DMS 273 (cell line): ENCODE measurements at regions not wholly inside any gene's neighbourhood (a gene's known extent, or its start where the extent isn't known, plus 50 kb on each side); places are given as distances from the start of the nearest gene placed in this dataset.

Experiments
- DNase-seq: peaks from one replicate; lab custom pipeline; 2025; ENCODE audit not compliant: unreplicated experiment; lab: John Stamatoyannopoulos, UW

DNA sequence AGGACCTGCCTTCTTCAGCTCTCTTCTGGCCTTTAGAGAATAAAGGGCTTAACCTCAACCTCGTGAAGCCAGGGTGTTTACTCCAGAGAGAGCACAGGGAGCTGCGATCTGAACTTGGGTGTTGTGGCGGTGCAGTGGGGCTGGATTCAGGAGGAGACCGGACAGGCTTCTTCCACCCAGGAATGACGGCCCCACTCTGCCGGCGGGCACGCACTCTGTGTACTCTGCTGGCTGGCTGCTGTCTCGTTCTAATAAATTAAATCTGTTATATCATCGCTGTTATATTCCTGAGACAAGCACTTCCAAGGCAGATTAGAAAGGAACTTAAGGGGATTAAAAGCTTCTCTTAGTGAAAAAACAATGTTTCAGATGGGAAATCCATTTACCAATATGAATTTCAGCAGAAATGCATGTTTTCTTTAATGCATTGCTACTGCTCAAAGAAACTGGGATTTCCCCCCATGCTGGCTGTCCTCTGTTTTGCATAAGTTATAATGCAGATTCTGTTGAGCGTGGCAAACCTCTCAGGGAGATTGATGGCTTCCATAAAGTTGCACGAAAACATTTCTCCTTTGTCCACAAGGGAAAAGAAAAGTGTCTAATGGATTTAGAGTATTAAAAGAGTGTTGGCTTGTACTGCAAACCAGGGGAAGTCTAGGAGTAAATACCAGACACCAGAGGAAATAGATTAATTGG is 168.6 kb upstream of the IRX3 start:
- no peak for DNase-seq

DNA sequence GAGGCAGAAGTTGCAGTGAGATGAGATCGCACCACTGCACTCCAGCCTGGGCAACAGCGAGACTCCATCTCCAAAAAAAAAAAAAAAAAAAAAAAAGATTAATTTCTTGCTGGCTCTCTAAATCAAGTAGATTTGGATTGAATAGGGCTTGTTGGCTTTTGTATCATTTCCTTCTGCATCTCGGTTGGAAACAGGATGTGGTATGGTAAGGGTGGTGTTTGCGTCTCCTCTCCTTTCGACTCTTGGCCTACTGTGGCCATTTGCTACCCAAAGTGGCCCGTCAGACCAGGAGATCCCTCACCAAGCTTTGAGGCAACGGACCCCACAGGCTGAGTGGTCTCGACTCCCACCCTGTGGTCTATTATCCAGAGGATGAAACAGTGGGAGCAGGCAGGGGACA is 168.0 kb upstream of the IRX3 start:
- no peak for DNase-seq

DNA sequence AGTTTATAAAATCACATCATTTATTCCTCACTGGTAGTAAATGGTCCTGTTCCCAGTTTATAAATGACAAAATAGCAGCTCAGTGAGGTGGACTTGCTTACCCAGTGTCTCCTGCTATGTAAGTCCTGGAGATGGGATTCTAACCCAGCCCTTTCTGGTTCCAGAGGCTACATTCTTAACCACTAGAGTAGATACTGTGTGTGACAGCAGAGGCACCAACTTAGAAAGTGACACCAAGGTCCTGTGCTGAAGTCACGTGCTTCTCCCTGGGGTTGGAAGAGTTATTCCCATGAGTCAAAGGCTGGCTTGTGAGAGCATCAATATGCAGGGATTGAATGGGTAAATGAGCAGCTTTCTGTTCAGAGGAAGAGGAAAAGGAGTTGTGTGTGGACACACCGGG is 167.3 kb upstream of the IRX3 start:
- no peak for DNase-seq

DNA sequence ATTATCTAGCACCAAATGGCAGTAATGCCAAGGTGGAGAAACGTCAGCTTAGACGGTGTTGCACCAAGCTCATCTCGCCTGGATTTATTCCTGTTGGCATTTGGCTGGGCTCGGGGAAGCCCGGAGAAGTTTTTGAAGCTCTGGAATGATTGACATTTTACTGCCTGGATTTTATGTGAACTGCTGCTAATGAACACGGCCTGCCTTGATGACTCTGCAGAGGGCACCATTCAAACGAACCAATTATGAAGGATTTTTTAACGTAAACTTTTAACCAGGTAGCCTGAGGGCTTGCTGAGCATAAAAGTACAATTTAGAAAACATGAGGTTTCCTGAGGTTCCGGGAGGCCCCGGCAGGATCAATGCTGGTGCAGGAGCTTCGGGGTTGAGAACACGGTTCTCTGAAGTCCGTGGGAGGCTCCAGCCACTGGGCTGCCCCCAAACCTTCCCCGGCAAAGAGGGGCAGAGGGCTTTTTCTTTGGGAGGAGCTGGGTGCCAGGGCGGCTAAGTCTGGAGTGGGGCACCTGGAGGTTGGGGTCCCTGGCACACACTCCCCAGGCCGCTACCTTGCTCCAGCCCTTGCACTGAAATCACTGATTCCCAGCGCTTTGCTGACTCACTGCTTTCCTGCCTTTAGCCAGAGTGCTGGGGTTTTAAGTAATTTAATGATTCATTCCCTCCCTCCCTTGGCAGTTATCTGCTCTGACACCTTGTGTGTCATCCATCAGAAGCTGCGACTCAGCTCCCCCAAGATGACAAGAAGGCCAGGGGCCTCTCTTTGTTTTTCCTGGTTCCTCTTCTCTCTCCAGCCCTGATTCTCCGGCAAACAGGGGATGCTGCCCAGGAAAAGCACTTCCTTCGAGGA is 161.2 kb upstream of the IRX3 start:
- no peak for DNase-seq

DNA sequence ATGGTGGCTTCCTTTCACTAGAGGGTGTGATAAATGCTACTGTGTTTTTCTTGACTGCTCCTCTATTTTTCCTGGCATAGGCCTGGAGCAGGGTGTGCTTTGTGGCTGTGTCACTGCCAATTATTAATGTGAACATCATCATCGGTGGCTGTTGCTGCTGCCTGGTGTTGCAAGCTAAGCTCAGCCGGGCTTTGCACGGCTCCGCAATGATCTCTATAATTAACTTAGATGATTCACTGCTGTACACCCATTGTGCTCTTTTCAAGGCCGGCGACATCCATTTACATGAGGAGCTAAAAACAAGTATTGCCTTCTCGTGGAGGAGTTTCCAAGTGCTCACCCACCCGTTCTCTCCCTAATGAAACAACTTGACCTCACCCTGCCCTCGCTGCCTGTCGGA is 160.1 kb upstream of the IRX3 start:
- DNase-seq = no peak

DNA sequence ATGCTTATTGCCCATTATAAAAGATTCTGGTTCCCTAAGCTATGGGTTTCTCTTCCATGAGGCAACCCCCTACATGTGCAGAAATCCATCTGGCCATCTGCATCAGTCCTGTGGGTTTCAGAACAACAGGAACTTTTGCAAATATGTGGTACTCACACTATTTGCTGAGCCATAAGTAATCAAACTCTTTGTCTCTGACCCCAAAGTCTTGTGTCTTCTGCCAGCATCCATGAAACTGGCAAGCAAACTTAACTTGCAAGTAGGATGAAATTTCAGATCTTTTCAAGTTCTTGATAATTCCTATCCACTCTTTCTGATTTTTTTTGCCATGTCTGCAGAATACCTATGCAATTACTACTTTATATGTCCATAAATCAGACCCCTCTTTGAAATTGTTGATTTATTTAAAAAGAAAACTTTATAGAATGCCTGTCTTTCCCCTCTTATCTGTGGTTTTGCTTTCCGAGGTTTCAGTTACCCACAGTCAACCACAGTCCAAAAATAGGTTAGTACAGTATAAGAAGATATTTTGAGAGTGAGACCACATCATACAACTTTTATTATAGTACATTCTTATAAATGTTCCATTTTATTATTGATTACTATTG is 158.4 kb upstream of the IRX3 start:
- no peak for DNase-seq

DNA sequence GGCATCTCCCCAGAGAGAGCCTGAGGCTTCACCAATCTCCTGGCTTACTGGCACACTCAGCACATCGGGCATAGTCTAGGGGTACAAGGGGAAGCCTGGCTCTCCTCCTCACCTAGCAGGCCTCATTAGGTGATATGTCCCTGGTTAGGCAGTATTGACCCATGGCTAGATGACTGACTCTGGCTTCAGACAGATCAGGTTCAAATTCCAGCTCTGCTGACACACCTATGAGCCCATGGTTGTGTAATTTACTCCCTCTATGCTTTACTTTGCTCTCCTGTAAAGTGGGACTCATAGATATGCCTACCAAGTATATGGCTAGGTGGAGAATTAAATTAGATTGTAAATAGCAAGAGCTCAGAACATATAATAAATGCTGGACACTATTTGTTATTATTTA is 157.3 kb upstream of the IRX3 start:
- DNase-seq = no peak

DNA sequence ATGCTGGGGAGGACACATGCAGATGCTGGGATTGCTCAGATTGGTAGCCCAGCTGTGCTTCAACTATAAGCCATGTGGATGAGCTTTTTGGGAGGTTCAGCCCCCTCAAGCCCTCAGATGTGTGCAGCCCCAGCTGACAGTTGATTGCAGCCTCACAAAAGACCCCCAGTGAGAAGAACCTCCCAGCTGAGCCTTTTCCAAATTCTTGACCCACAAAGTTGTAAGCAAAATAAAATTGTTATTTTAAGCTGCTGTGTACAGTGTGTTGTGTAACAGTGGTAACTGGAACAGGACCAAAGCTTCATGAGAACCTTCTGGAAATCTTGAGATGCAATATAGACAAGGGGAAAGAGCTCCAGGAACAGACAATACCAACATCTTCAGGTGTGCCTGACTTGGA is 156.8 kb upstream of the IRX3 start:
- no peak for DNase-seq

DNA sequence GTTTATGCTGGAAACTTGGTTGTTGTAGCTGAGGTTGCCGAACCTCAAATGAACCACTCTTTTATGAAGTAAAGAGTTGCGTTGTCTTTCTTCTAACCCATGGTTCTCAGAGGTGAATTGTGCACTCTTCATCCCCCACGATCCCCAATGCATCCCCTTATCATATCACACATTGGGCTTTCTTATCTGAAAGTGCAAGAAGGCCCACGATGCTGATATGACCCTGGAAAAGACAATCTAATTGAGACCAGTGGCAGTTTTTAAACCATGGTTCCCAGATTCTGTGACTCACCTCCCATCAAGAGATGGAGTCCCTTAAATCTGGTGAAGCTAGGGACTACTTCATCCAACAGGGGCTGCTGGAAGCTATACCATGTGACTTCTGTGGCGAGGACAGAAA is 156.3 kb upstream of the IRX3 start:
- DNase-seq = no peak

DNA sequence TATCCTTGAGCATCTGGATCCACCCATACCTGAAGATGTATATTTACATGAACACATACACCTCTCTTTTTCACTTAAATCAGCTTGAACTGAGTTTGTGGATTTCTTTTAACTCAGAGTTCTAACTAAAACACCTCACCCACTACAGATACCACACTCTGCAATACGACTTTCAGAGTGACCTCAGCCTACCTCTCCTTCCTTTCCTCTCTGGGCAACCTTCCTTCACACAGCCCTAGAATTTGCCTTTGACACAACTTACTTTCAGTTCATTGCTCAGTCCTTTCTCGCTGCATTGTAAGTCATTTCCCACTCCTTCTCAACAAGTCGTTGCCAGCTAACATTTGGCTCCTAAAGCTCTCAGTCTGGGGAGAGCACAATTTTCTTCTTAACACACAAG is 151.9 kb upstream of the IRX3 start:
- DNase-seq = no peak

DNA sequence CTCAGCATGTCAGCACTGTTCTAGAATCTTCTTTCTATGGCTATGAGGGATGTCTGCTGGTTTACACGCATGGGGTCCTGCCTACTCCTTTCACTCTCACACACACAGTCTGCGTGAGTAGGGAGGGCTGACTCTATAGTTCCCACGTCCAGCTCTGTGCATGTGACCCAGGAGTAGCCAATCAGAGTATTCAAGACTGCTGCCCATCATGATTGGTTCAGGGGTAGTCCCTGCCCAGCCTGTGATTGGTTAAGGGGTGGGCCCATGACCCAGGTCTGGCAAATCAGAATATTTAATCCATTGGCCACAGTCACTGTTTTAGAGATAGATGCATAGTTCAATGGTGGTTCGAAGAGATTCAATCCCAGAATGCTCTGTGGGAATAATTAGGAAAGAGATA is 151.3 kb upstream of the IRX3 start:
- no peak for DNase-seq

DNA sequence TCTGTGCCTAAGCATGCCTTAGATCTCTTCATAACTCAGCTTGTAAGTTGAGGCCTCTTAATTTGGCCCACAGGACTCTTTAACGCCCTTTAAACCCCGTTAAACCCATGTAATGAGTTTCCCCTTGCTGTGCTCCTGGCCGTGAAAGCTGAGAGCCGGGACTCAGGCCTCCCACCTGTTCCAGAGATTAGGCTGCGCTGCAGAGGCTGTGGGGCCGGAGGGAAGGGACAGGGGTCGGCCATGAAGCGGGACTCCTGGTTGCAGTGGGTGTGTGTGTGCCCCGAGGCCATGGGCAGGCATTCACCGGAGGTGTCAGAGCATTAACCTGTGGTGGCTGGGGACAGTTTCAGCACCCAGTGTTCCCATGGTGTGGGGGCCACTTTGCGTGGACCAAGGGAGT is 150.8 kb upstream of the IRX3 start:
- no peak for DNase-seq

DNA sequence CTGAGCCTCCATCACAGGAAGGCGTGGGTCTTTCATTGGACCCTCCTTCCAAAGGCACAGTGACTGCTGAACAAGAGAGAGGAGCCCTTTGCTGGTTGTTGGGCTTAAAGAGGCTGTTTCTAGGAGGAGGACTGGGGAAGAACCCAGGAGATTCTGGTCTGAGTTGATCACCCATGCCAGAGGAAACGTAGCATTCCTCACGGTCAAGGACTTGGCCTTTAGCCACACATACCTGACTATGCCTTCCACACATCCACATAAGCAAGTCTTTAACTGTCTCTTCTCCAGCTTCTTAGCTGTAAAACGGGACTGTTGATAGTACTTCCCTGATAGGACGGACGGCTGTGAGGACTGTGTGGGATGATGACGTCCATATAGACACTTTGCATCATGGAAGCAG is 149.8 kb upstream of the IRX3 start:
- DNase-seq = no peak

DNA sequence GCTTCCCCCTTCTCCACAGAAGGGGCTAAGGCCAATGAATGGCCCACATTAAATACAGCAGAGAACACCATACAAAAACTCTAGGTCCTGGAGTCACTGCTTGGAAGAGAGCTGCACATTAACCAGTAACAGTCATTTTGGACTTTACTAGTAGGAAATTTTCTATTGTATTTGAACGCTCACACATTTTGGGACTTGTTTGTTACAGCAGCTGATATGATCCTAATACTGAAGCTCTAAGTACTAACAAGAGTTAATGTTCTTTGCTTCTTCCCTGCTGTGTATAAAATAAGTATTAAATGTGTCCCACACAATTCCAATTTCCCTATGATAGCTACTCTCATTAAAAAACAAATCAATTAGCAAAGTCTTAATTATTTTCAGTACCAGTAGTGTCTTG is 148.3 kb upstream of the IRX3 start:
- no peak for DNase-seq

DNA sequence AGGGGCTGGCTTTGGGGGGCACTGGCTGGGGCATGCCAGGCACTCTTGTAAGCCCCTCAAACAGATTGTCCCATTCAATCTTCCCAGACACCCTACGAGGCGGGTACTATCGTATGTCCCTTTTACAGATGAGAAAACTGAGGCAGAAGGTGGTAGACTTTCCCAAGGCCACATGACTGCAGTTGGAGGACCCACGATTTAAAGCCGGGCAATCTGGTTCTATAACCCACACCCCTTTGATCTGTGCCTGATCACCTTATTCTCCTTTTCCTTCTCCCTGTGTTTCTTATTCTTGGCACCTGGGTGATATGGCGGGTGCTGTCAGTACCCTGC is 146.3 kb upstream of the IRX3 start:
- no peak for DNase-seq

DNA sequence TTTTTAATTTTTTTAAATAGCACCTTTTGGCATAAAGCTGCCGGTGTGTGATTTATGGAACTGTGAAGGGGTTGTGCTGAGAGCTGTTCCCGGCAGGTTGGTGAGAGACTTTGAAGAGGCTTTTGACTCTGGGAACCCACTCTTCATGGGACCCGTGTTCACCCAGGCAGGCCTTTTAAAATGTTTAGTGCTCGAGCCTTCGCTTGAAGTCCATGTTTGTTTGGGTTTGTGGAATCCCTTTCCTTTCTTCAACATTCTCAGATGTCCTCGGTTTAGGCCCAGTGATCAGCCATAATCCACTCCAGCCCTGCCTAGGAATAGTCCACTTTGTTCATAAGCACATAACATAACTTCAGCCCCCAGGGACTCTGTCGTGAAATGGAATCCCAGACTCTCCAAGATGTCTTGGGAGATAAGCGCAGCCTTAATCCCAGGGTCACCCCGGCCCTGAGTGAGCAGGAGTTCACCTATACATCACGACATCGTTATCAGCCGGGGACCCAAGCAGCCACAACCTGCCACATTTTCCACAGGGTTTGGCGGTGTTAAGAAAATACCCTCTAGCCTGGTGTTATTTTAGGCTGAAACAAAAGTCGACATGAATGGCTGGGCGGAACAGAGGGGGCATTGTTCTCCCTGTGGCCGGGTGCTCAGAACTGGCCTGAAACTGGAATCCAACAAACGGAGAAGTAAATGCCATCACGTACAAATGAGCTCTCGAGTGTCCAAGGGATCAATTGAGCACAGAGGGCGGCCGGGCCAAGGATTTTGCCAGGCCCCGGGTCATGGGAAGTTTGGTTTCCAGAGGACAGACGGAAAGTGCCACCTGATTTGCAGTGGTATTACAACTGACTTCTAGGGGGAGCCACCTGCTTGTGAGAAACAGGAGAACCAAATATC is 145.7 kb upstream of the IRX3 start:
- no peak for DNase-seq

DNA sequence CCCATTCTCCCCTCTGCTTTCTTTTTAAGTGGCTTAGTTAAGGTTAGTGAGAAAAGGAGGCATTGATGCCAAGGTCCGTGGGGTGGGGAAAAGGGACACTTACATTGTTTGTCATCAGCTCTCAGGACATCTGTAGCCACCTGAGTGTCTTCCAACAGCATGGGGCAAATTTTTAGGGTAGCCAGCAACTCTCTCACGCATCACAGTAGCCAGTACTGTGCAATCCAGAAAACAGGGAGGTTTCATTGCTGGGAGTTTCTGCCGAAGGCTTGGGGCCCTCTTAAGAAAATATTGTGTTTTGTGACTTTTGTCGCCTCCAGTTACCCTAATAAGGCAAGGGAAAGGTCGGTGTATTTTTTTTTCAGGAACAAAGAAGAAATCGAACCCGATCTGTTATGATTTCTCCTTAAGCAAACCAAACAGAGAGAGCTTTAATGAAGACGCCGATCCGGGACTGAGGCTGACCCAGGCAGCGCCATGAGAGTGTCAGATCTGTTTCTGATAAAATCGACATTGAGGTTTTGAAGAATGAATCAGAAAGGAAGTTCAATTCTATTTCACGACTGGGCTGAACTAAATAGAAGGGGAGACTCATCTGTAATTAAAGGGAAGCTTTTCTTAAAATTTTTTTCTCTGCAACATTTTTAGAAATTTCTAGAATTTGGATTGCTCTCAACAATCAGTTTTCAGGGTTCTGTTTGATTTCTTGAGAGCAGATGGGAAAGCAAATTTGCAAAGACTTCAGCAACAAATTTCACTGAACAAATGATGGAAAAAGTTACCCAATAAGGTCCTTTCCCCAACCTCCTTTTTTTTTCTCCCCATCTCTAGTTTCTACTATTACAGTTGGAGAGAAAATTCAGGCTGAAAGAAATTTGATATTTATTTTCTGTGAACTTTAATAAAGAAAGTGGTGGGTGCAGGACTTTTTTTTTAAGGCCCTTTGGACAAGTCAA is 144.7 kb upstream of the IRX3 start:
- no peak for DNase-seq

DNA sequence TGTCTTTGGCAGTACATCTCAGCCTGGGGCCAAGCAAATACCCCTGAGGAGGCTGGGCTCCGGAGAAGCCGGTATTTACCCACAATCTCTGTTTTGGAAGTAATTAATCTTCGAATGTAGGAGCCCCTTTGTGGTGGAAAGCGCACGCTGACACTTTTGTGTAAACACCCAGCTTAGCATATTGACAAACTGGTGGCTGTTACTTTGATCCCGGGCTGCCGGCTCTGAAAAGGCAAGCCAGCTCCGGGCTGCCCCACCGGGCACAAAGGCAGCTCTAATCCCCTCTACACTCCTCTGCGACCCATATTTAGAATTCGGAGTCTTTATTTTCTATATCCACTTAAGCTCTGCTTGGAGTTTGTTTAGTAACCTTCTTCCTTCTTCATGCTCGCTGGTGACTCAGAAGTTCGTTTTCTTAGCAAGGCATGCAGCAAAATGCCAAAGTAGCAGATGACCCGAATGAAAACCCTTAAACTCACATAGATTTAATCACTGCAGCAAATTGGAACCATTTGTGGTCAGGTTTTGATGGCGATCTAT is 144.0 kb upstream of the IRX3 start:
- no peak for DNase-seq

DNA sequence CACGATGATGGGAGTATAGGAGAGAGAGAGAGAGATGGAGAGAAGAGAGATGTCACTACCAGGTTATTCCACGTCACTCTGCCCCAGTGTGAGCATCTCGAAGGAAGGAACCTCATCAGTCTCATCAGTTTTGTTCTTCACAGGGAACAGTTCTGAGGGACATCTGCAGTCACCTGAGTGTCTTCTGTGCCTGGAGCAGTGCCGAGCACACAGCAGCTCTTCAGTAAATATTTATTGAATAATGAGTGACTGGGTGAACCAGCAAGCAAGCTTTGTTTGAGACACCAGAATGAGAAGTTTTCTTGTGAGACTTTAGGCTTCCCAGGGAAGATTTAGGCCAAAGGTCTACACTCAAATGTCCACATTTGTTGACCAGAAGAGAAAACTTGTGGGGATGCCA is 142.4 kb upstream of the IRX3 start:
- DNase-seq = no peak

DNA sequence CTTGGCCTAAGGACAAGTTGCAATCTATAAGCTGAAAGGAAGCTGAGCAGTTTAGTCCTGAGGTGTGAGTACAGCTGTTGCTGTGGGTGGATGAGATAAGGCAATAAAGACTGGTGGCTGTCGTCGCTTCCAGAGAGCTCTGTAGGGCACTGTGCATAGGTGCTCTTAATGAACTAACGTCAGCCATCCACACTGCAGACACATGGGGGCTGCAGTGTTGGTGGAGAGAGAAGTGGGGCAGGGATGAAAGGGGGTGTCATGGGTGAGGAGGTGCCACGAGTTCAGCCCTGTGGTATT is 139.9 kb upstream of the IRX3 start:
- DNase-seq = no peak
